DND-41 (cell line): ENCODE measurements at regions not wholly inside any gene's neighbourhood (a gene's known extent, or its start where the extent isn't known, plus 50 kb on each side); places are given as distances from the start of the nearest gene placed in this dataset.
"Not testable (repeated sequence)": the region's sequence is repeated elsewhere in the genome, so short reads cannot be mapped to it uniquely, and the experiment has no call there.

Source experiments
- ATAC-seq: fragments of 200-7000 bp; cut with Tn5 transposase; 3 replicates; pipeline ENCODE4 v1.9.1; 2021; ENCODE audit warnings: low read depth; ENCODE audit not compliant: insufficient read depth
- DNase-seq: peaks from one replicate; pipeline ENCODE4 v3.0.0-alpha.2; 2020
- H2AFZ ChIP-seq: 2 replicates; pipeline ENCODE4 v1.6.0; 2012; ENCODE audit warnings: low read depth, low read length
- H3K27ac ChIP-seq: 2 replicates; pipeline ENCODE4 v1.5.1; 2012; ENCODE audit warnings: low read length, inconsistent platforms
- H3K27me3 ChIP-seq: fragments of 200-600 bp; sonication (generic); 2 replicates; pipeline ENCODE4 v1.6.0; 2012; ENCODE audit warnings: low read length, mild to moderate bottlenecking, inconsistent platforms; ENCODE audit not compliant: insufficient read depth, poor library complexity
- H3K36me3 ChIP-seq: 2 replicates; pipeline ENCODE4 v1.5.1; 2012; ENCODE audit warnings: low read length, inconsistent platforms; ENCODE audit not compliant: insufficient read depth
- H3K4me1 ChIP-seq: 2 replicates; pipeline ENCODE4 v1.5.1; 2012; ENCODE audit warnings: mild to moderate bottlenecking, low read length; ENCODE audit not compliant: insufficient read depth
- H3K4me2 ChIP-seq: 2 replicates; pipeline ENCODE4 v1.6.0; 2012; ENCODE audit warnings: mild to moderate bottlenecking, moderate library complexity, low read length, inconsistent platforms; ENCODE audit not compliant: insufficient read depth
- H3K4me3 ChIP-seq, 2 experiments: fragments of 200-600 bp in 1 of 2; shearing (Covaris generic) in 1 of 2; 2 replicates each; pipeline ENCODE4 v1.5.1; 2012 to 2016; ENCODE audit warnings: inconsistent platforms in 2 of 2, low read length in 2 of 2, mild to moderate bottlenecking in 2 of 2, low read depth in 1 of 2, moderate library complexity in 1 of 2
- H3K79me2 ChIP-seq: 2 replicates; pipeline ENCODE4 v1.6.0; 2012; ENCODE audit warnings: low read length, inconsistent platforms; ENCODE audit not compliant: insufficient read depth
- H3K9ac ChIP-seq: 2 replicates; pipeline ENCODE4 v1.6.0; 2012; ENCODE audit warnings: low read depth, mild to moderate bottlenecking, inconsistent platforms, low read length, moderate library complexity
- H3K9me3 ChIP-seq: 2 replicates; pipeline ENCODE4 v1.5.1; 2012; ENCODE audit warnings: low read length, moderate library complexity, mild to moderate bottlenecking, inconsistent platforms; ENCODE audit not compliant: insufficient read depth, severe bottlenecking
- H4K20me1 ChIP-seq: 2 replicates; pipeline ENCODE4 v1.6.0; 2012; ENCODE audit warnings: low read length; ENCODE audit not compliant: insufficient read depth

- not testable (repeated sequence) for H3K27me3 ChIP-seq, H3K4me3 ChIP-seq, DNase-seq
Measured at GRCh38 chr9:41839786-41840185, 289.4 kb downstream of the CNTNAP3B start.

GRCh38 chr9:41838953-41839352 lies 290.3 kb downstream of the CNTNAP3B start:
- not testable (repeated sequence) for DNase-seq, ATAC-seq

More at GRCh38 chr9:41839786-41840185, 289.4 kb downstream of the CNTNAP3B start:
- H3K36me3 ChIP-seq, ATAC-seq, H3K9me3 ChIP-seq, H3K27ac ChIP-seq, H3K4me2 ChIP-seq, H2AFZ ChIP-seq, H3K79me2 ChIP-seq, H4K20me1 ChIP-seq, H3K4me1 ChIP-seq, H3K9ac ChIP-seq: not testable (repeated sequence)

GRCh38 chr9:41838562-41838851 lies 290.7 kb downstream of the CNTNAP3B start:
- H3K36me3 ChIP-seq, H3K27me3 ChIP-seq, H3K4me2 ChIP-seq, H3K79me2 ChIP-seq, H3K27ac ChIP-seq, H4K20me1 ChIP-seq, H3K4me1 ChIP-seq, H2AFZ ChIP-seq, H3K4me3 ChIP-seq, H3K9ac ChIP-seq, H3K9me3 ChIP-seq, ATAC-seq, DNase-seq: not testable (repeated sequence)

More at GRCh38 chr9:41838953-41839352, 290.3 kb downstream of the CNTNAP3B start:
- not testable (repeated sequence) for H3K4me3 ChIP-seq, H3K9ac ChIP-seq, H3K36me3 ChIP-seq, H3K9me3 ChIP-seq, H2AFZ ChIP-seq, H3K27me3 ChIP-seq, H3K4me1 ChIP-seq, H3K4me2 ChIP-seq, H3K27ac ChIP-seq, H4K20me1 ChIP-seq, H3K79me2 ChIP-seq

- H3K27ac ChIP-seq, H3K9ac ChIP-seq, H3K36me3 ChIP-seq, H3K27me3 ChIP-seq, H4K20me1 ChIP-seq, H3K79me2 ChIP-seq, H2AFZ ChIP-seq, DNase-seq, H3K4me2 ChIP-seq, H3K9me3 ChIP-seq, H3K4me1 ChIP-seq, H3K4me3 ChIP-seq, ATAC-seq: not testable (repeated sequence)
Measured at GRCh38 chr9:41837684-41838561, 291.3 kb downstream of the CNTNAP3B start.

GRCh38 chr9:41833108-41833507 lies 296.1 kb downstream of the CNTNAP3B start:
- ATAC-seq, H3K9ac ChIP-seq, H3K27me3 ChIP-seq, H2AFZ ChIP-seq, H3K4me1 ChIP-seq, H3K9me3 ChIP-seq, H3K4me3 ChIP-seq, DNase-seq, H4K20me1 ChIP-seq, H3K27ac ChIP-seq, H3K79me2 ChIP-seq, H3K36me3 ChIP-seq, H3K4me2 ChIP-seq: not testable (repeated sequence)

GRCh38 chr9:41824723-41825122 lies 304.5 kb downstream of the CNTNAP3B start:
- ATAC-seq, H4K20me1 ChIP-seq, H3K36me3 ChIP-seq, H3K9ac ChIP-seq, H3K27ac ChIP-seq, H3K79me2 ChIP-seq, H3K4me1 ChIP-seq, DNase-seq, H3K4me3 ChIP-seq, H3K27me3 ChIP-seq, H3K9me3 ChIP-seq, H2AFZ ChIP-seq, H3K4me2 ChIP-seq: not testable (repeated sequence)

- H3K9ac ChIP-seq, H3K36me3 ChIP-seq, DNase-seq, H2AFZ ChIP-seq, H3K4me3 ChIP-seq, H3K4me2 ChIP-seq, H4K20me1 ChIP-seq, H3K27ac ChIP-seq, H3K79me2 ChIP-seq, H3K27me3 ChIP-seq, H3K4me1 ChIP-seq, H3K9me3 ChIP-seq, ATAC-seq: not testable (repeated sequence)
Measured at GRCh38 chr9:41802706-41803105, 326.5 kb downstream of the CNTNAP3B start.

- not testable (repeated sequence) for H3K36me3 ChIP-seq, H2AFZ ChIP-seq, H3K79me2 ChIP-seq, H3K9me3 ChIP-seq, H3K4me1 ChIP-seq, H4K20me1 ChIP-seq, H3K4me3 ChIP-seq, H3K27ac ChIP-seq, ATAC-seq, H3K4me2 ChIP-seq, DNase-seq, H3K9ac ChIP-seq, H3K27me3 ChIP-seq
Measured at GRCh38 chr9:41798684-41799083, 330.5 kb downstream of the CNTNAP3B start.
